ENCODE measurements at regions not wholly inside any gene's neighbourhood (a gene's known extent, or its start where the extent isn't known, plus 50 kb on each side); places are given as distances from the start of the nearest gene placed in this dataset.

- TF ChIP-seq LRRFIP1 (CRISPR knock-in tag; conservative IDR thresholded peaks at IDR 0.05) (no peak), ZNF333 (CRISPR knock-in tag; IDR thresholded peaks at IDR 0.05; ENCODE audit: borderline replicate concordance) (no peak), SUZ12 (IDR thresholded peaks at IDR 0.05; ENCODE audit: low read depth, low read length) (no peak)
Observed at GRCh38 chrX:10028283-10029104, 61.3 kb downstream of the CLDN34 start (continued).

GRCh38 chrX:10030570-10030969 lies 63.4 kb downstream of the CLDN34 start:
- BruUV-seq (replicated peaks): no TSS peak
- Histone ChIP-seq H3K27ac (ENCODE audit: extremely low read length, insufficient read depth, low read length) (no peak overlapping the region), H3K4me1 (ENCODE audit: insufficient read depth, low read length) (peaks cover 49% of the 10 kb centered on the region), H3K4me2 (ENCODE audit: low read depth, low read length) (no peak overlapping the region), H4K20me1 (ENCODE audit: insufficient read depth, low read length) (no peaks in the 10 kb centered on the region), H3K27me3 (ENCODE audit: control insufficient read depth in 1 of 2, insufficient read depth in 2 of 2, low read length in 2 of 2) (no peaks in the 10 kb centered on the region), H3K9ac (ENCODE audit: insufficient read depth, low read depth, low read length) (no peak overlapping the region), H3K36me3 (replicated peaks in 1 of 2; ENCODE audit: control insufficient read depth in 1 of 2, insufficient read depth in 2 of 2, low read length in 2 of 2) (no peaks in the 10 kb centered on the region), H3K4me3 (replicated peaks in 1 of 3; ENCODE audit: insufficient read depth in 1 of 3, low read depth in 2 of 3, low read length in 3 of 3) (no peak overlapping the region), H3K79me2 (ENCODE audit: insufficient read depth, low read length) (no peaks in the 10 kb centered on the region), H2AFZ (ENCODE audit: low read length) (no peak overlapping the region), H3K9me3 (ENCODE audit: low read length) (no peaks in the 10 kb centered on the region)
- ATAC-seq (peak; percentile 54; the same call in 2 of the 3 replicates), DNase-seq (ENCODE audit: low spot score) (peak; percentile 53), FAIRE-seq (no peak)
- intact Hi-C loops (cut with micrococcal nuclease; ENCODE audit: unreplicated experiment): no loop called here
- TF ChIP-seq TMF1 (CRISPR knock-in tag; IDR thresholded peaks at IDR 0.05; ENCODE audit: low read depth): no peak
- no peak for TF ChIP-seq GATA4 (IDR thresholded peaks at IDR 0.05; ENCODE audit: borderline replicate concordance, low read depth)
- TF ChIP-seq ZNF513 (CRISPR knock-in tag; conservative IDR thresholded peaks at IDR 0.05): no peak
- no peak for TF ChIP-seq ZNF777 (CRISPR knock-in tag; IDR thresholded peaks at IDR 0.05)
- TF ChIP-seq CBX5 (CRISPR knock-in tag; IDR thresholded peaks at IDR 0.05; ENCODE audit: borderline replicate concordance): no peak
- no peak for TF ChIP-seq ARID3A (IDR thresholded peaks at IDR 0.05; ENCODE audit: low read depth, low read length)
- 0 out of 2 replicates have a peak, but pooled peaks have one; percentile 28 for TF ChIP-seq MAFF (IDR thresholded peaks at IDR 0.05; ENCODE audit: low read depth, low read length)
- TF ChIP-seq MAFK (conservative IDR thresholded peaks at IDR 0.05 in 1 of 2, IDR thresholded peaks at IDR 0.05 in 1 of 2; ENCODE audit: low read length in 2 of 2): peak in 1 of 2 experiments; percentile 30; a peak in 1 of 4 replicates
- TF ChIP-seq MYC (CRISPR knock-in tag; IDR thresholded peaks at IDR 0.05; ENCODE audit: borderline replicate concordance): no peak
- no peak for TF ChIP-seq ATF7-NPFF (CRISPR knock-in tag; IDR thresholded peaks at IDR 0.05; ENCODE audit: low read depth)
- TF ChIP-seq FOSL2 (CRISPR knock-in tag; IDR thresholded peaks at IDR 0.05): peak; percentile 86
- no peak for TF ChIP-seq CENPT (CRISPR knock-in tag; IDR thresholded peaks at IDR 0.05; ENCODE audit: low read depth)
- peak; percentile 55 for TF ChIP-seq CREB1 (IDR thresholded peaks at IDR 0.05)
- TF ChIP-seq CREB1 (CRISPR knock-in tag; IDR thresholded peaks at IDR 0.05): no peak
- CTCF ChIA-PET (ENCODE audit: low intra/inter-chr PET ratio, low total read pairs): interaction anchor here (1.0 kb wide), 1 partner anchor 89 kb away, joined by 3 read pairs; no protein-coding TSS in a partner anchor
- POLR2A ChIA-PET: interaction anchor here (2.8 kb wide), 1 partner anchor 13 kb away, joined by 9 read pairs; no protein-coding TSS in a partner anchor
- 57% methylated on average over 3 of the region's 3 CpGs for WGBS (ENCODE audit: low lambda C conversion rate)
- in situ Hi-C loops (cut with HindIII; ENCODE audit: extremely low pct_ligation_motif_present, low pct_unique_long_range_greater_than_20kb): no loop called here
